ENCODE measurements at regions not wholly inside any gene's neighbourhood (a gene's known extent, or its start where the extent isn't known, plus 50 kb on each side); places are given as distances from the start of the nearest gene placed in this dataset.

DNA sequence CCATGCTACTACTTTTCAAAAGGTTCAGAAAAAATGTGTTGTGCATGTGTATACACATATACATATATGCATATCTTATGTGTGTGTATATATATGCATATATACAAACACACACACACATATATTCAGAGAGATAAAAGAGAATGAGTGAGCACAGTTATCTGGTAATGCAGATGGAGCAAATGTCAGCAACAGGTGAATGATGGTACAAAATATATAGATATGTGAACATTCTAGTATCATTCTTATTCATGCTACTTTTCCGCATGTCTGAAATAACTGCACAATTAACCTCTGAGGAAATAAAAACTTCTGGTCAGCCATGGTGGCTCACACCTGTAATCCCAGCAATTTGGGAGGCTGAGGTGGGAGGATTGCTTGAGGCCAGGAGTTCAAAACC lies 222.6 kb upstream of the NANOGP8 start:
- no peak for DNase-seq (ENCODE audit: low read depth in 1 of 2, low spot score in 1 of 2)
- TF ChIP-seq, protein P1, sequence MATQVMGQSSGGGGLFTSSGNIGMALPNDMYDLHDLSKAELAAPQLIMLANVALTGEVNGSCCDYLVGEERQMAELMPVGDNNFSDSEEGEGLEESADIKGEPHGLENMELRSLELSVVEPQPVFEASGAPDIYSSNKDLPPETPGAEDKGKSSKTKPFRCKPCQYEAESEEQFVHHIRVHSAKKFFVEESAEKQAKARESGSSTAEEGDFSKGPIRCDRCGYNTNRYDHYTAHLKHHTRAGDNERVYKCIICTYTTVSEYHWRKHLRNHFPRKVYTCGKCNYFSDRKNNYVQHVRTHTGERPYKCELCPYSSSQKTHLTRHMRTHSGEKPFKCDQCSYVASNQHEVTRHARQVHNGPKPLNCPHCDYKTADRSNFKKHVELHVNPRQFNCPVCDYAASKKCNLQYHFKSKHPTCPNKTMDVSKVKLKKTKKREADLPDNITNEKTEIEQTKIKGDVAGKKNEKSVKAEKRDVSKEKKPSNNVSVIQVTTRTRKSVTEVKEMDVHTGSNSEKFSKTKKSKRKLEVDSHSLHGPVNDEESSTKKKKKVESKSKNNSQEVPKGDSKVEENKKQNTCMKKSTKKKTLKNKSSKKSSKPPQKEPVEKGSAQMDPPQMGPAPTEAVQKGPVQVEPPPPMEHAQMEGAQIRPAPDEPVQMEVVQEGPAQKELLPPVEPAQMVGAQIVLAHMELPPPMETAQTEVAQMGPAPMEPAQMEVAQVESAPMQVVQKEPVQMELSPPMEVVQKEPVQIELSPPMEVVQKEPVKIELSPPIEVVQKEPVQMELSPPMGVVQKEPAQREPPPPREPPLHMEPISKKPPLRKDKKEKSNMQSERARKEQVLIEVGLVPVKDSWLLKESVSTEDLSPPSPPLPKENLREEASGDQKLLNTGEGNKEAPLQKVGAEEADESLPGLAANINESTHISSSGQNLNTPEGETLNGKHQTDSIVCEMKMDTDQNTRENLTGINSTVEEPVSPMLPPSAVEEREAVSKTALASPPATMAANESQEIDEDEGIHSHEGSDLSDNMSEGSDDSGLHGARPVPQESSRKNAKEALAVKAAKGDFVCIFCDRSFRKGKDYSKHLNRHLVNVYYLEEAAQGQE (IDR thresholded peaks at IDR 0.05; ENCODE audit: insufficient replicate concordance, low read depth), result no peak
- TF ChIP-seq SPI1 (IDR thresholded peaks at IDR 0.05; ENCODE audit: borderline replicate concordance, low read depth), result no peak
- no peak for TF ChIP-seq GABPA (IDR thresholded peaks at IDR 0.05; ENCODE audit: low read depth)
- no peak for TF ChIP-seq POLR2AphosphoS5 (IDR thresholded peaks at IDR 0.05; ENCODE audit: low read depth)
- TF ChIP-seq, protein P2, sequence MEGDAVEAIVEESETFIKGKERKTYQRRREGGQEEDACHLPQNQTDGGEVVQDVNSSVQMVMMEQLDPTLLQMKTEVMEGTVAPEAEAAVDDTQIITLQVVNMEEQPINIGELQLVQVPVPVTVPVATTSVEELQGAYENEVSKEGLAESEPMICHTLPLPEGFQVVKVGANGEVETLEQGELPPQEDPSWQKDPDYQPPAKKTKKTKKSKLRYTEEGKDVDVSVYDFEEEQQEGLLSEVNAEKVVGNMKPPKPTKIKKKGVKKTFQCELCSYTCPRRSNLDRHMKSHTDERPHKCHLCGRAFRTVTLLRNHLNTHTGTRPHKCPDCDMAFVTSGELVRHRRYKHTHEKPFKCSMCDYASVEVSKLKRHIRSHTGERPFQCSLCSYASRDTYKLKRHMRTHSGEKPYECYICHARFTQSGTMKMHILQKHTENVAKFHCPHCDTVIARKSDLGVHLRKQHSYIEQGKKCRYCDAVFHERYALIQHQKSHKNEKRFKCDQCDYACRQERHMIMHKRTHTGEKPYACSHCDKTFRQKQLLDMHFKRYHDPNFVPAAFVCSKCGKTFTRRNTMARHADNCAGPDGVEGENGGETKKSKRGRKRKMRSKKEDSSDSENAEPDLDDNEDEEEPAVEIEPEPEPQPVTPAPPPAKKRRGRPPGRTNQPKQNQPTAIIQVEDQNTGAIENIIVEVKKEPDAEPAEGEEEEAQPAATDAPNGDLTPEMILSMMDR (IDR thresholded peaks at IDR 0.05; ENCODE audit: insufficient read depth, low read length), result no peak
- Histone ChIP-seq H3K27me3 (ENCODE audit: insufficient read depth, poor library complexity, severe bottlenecking) (no peaks in the 10 kb centered on the region), H3K27ac (replicated peaks) (no peak overlapping the region), H3K4me3 (replicated peaks; ENCODE audit: insufficient read depth, low read length) (no peak overlapping the region)

DNA sequence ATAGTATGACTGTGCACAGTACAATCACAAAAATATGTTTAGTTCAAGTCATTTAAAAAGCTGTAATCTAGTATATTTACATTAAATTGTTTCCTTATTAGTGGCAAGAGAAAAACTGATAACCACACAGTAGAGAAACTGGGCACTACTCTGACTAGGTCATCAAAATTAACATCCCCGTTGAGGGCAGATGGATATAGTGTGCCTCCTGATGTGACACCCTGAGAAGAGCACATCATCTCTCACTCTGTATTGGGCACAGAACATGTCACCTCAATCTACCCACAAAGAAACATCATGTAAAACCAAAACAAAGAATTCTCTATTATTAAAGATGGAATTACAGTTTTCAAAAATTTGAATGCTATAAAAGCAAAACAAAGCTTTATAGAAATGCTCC lies 221.9 kb upstream of the NANOGP8 start:
- Histone ChIP-seq H3K27ac (replicated peaks) (no peak overlapping the region), H3K4me3 (replicated peaks; ENCODE audit: insufficient read depth, low read length) (no peak overlapping the region), H3K27me3 (ENCODE audit: insufficient read depth, poor library complexity, severe bottlenecking) (no peaks in the 10 kb centered on the region)
- TF ChIP-seq SPI1 (IDR thresholded peaks at IDR 0.05; ENCODE audit: borderline replicate concordance, low read depth) (no peak), GABPA (IDR thresholded peaks at IDR 0.05; ENCODE audit: low read depth) (no peak), POLR2AphosphoS5 (IDR thresholded peaks at IDR 0.05; ENCODE audit: low read depth) (no peak)
- TF ChIP-seq, protein P2 (IDR thresholded peaks at IDR 0.05; ENCODE audit: insufficient read depth, low read length), result no peak
- TF ChIP-seq, protein P1 (IDR thresholded peaks at IDR 0.05; ENCODE audit: insufficient replicate concordance, low read depth), result no peak
- no peak for DNase-seq (ENCODE audit: low read depth in 1 of 2, low spot score in 1 of 2)

DNA sequence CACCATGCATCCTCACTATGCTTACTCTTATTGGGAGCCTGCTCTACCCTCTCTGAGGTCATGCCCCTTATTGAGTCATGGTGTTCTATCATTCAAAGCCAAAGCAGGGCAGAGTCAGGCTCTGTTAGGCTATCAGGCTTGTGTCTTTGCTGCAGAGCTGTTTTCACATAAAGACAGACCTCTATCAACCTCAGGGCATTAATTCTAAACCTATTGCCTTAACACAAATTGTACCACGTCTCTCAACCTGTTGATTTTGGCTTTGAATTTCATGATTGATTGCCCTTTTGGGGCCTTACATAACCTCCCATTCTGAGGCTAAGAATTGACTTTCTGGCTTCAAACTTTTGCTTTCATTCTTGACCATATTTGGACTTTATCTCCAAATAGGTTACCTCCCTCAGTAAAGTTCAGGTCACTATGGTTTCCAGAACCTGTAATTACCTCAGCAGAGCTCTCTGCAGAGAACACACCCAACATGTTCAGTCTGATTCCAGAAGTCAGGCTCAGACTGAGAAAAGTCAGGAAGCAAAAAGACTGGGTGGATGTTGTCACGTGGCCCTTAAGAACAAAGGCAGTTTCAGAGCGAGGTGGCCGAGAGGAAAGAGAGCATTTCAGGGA lies 221.4 kb upstream of the NANOGP8 start:
- Histone ChIP-seq H3K27ac (replicated peaks) (no peak overlapping the region), H3K4me3 (replicated peaks; ENCODE audit: insufficient read depth, low read length) (no peak overlapping the region), H3K27me3 (ENCODE audit: insufficient read depth, poor library complexity, severe bottlenecking) (no peaks in the 10 kb centered on the region)
- no peak for DNase-seq (ENCODE audit: low read depth in 1 of 2, low spot score in 1 of 2)
- no peak for TF ChIP-seq SPI1 (IDR thresholded peaks at IDR 0.05; ENCODE audit: borderline replicate concordance, low read depth)
- TF ChIP-seq POLR2AphosphoS5 (IDR thresholded peaks at IDR 0.05; ENCODE audit: low read depth), result no peak
- TF ChIP-seq, protein P2 (IDR thresholded peaks at IDR 0.05; ENCODE audit: insufficient read depth, low read length), result no peak
- TF ChIP-seq GABPA (IDR thresholded peaks at IDR 0.05; ENCODE audit: low read depth), result no peak
- TF ChIP-seq, protein P1 (IDR thresholded peaks at IDR 0.05; ENCODE audit: insufficient replicate concordance, low read depth), result no peak

Data from HL-60 (cell line).